Glomerular endothelial cell (primary cell): ENCODE measurements at regions not wholly inside any gene's neighbourhood (a gene's known extent, or its start where the extent isn't known, plus 50 kb on each side); places are given as distances from the start of the nearest gene placed in this dataset.
"Not testable (repeated sequence)": the region's sequence is repeated elsewhere in the genome, so short reads cannot be mapped to it uniquely, and the experiment has no call there.

Experiments used
- DNase-seq: peaks from one replicate; pipeline ENCODE4 v3.0.0-alpha.2; 2011; ENCODE audit warnings: low read depth, low spot score; ENCODE audit errors: extremely low read depth

DNA sequence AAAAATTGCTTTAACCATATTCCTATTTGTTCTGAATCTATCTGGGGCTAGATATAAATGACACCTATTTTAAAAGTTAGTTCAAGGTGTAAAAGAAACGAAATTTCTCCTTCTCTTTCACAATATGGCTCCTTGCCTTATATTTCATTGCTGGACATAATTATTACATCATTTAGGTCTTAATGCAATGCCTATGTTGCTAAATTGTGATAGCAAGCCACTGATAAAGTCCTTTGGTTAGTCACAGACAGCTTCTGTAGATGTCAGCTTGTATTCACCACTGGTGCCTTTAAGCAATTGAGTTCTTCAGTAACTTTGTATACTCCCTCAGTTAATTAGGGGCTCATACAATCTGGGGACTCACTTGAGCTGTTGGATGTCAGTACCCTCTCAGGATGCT is 1236.6 kb downstream of the GATA3 start:
- DNase-seq, result no peak

DNA sequence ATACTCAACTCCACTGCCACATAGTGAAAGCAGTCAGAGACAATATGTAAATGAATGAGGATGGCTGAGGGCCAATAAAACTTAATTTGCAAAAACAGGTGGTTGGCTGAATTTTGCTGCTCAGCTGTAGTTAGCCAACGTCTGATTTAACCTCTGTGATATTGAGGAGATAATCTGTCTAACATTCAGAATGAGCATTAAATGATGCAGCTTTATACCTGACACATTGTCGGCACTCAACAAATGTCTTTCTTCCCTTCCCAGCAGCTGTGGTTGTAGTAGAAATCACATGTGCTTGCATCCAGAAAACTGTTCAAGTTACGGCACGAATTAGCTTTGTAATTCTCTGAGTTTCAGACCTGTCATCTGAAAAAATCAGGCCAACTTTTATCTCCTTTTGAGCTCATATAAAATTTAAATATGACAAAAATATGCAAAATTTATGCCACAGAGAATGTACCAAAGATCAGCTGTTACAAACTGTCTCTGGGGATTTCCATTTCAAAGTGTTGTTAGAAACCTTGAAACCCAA is 1239.7 kb downstream of the GATA3 start:
- no peak for DNase-seq

DNA sequence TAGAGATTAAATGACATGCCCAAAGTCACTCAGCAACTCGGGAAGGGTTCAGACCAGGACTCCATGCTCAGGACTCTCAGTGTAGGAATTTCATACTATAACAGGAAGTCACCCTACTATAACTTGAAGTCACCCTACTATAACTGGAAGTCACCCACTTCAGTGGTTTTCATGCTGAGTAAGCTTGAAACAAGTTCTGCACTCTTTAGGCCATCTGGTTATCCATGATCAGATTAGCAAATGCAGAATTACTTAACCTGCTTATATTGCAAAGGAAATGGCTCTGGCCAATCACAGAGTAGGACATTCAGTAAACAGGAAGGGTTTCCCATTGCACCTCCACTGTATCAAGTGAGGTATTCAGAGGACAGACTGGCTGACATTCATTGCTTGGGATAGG is 1240.4 kb downstream of the GATA3 start:
- no peak for DNase-seq

DNA sequence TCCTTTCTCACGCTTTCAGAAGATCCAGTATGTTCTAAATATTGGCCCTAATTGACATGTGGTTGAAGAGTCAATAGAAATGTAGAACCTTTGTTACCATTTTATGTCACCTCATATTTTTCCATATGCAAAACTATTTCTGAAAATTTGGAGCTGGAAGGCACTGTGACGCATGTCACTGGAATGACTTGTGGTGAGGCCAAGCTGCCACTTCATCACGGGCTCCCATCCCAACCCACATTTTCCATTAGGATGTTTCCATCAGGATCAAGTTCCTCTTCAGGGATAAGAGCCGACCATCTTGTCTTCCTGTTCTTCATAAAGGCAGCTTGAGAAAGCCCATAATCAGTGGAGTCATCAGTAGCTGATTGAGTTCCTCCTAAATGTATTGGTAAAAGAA is 1241.7 kb downstream of the GATA3 start:
- DNase-seq, result no peak

- DNase-seq, result no peak
These were observed 1243.1 kb downstream of the GATA3 start for GRCh38 chr10:9297580-9297979.

DNA sequence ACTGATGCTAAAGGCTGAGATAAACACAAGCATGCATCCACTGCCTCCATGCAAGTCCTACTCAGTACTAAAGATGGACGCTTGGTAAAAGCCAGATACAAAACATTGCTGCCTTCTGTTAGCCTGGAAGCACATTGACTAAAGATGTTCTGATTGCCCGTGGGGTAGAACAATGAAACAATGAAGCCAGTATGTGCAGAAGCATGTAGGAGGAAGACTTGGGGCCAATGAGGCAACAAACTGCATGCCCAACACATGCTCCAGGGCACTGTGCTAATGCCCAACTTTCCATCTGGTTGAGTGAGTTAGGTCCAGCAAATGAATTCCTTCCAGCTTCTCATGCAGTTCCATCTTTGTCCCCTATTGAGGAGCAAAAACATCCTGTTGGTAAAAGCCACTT is 1245.5 kb downstream of the GATA3 start:
- DNase-seq, result no peak

DNA sequence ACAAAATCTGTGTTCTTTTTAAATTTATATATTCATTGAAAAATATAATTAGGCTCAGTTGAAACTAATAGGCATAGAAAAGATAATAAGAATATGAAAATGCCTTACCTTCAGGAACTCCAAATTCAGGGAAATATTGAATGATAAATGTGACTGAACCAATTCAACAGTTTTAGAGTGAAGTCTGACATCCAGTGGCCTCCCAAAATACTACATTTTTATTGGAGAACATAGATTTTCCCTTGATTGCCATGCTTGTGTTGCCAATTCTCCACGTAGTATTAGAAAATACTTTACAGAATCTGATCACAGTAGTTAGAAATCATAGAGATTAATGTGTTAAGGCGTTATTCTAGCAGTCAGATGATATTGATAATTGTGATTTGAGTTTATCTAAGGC is 1246.7 kb downstream of the GATA3 start:
- DNase-seq, result no peak

DNA sequence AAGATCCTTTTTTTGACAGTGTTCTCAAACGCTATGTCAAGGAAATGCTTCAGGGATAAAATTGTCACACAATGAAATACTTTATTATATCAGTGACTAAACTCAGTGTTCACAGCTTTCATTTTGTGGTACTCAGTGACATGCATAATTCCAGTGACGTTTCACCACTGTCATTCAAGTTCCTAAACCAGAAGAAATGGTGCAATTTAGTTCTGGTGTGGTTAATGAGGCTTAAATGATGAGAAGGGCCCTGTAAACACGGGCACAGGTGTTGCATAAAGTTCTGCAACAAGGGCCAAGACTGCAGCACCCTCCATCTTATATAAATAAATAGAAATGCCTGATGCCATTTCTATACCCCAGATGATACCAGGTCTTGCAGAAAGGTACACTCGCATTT is 1247.1 kb downstream of the GATA3 start:
- DNase-seq, result no peak

DNA sequence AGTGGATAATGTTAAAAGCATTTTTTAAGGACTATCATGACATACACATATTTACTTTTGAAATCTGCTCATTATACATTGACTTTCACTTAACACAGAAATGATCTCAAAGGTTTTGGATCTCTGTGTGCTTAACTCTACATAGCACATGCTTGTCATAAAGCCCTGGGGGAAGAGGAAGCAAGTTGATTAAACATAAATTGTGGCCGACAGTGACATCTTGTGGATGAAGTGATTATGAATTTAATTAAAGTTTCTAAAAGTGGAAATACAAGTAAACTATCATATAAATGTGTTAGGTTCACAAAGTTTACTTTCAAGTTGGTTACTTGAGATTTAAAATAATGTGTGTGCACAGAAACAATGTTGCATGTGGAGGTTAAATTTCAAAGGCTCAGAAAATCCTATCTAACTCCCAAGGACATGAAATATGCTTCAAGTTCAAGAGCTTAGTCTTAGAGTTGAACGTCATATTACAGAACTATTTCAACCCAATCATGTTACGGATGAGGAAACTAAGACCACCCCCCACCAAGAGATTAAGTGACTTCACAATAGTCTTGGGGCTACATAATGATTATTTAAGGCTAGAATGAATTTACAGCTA is 1247.8 kb downstream of the GATA3 start:
- DNase-seq, result peak; percentile 50

GRCh38 chr10:9305018-9305655 is 1250.6 kb downstream of the GATA3 start:
- no peak for DNase-seq

DNA sequence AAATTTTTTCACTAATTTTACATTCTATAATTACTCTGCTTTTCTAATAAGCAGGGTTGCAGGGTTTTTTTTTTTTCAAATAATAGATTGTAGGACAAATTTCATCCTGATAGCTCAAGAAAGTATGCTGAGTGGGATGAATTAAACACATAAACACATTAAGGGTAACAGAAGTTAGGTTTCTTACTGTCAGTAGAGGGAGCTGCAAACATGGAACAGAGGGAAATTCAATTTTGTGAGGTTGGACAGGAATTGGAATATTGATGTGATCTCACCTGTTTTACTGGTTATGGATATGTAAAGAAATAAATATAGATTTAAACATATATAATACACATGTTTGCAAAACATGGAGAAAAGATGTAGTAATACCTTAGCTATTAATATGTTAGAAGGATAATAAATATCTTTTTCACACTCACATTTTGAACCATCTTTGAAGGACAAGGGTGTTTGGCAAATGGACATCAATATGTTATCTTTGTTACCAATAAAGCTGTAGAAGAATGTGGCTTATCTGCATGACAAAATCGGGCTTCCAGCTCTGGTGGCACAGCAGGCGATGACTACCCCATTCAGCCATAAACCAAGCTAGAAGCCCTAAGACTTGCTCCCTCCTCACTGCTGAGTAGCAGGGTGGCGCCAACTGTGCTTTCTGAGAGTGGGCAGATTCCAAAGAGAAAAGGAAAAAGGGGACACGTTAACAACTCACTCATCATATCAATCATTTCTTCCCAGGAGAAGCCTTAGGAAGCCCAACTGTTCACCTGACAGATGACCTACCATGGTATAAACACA is 1257.4 kb downstream of the GATA3 start:
- DNase-seq, result no peak

GRCh38 chr10:9315292-9315691 is 1260.8 kb downstream of the GATA3 start:
- no peak for DNase-seq

DNA sequence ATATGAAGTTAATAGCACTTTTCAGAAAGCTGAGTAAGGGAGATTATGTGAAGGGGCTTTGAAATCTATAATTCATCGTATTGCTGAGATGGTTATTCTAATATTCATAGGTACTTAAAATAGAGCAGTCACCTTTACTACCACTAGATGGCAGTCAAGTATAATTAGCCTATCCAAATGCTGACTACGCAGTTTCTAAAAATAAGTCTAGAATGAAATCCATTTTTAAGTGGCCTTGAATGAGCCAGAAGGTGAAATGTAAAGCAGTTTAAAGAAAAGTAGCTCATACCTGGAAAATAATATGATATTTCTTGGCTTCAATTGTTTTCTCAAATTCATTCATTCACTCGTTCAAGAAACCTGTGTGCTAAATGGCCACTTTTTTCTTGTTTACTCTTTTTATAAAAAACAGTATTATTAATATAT is 1277.1 kb downstream of the GATA3 start:
- DNase-seq, result no peak

DNA sequence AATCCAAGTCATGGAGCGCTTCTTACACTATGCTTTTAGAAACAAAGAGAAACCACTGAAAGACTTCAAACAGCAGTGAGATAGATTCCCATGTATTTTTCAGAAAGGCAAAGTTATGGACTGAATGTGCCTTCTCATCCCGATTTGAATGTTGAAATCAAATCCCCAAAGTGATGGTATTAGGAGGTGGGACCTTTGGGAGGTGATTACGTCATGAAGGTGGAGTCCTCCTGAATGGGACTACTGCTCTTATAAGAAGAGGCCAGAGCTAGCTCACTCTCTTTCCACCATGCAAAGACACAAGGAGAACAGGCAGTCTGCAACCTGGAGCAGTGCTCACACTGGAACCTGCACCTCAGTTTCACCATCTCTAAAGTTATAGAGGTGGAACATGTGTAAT is 1279.8 kb downstream of the GATA3 start:
- DNase-seq, result no peak

DNA sequence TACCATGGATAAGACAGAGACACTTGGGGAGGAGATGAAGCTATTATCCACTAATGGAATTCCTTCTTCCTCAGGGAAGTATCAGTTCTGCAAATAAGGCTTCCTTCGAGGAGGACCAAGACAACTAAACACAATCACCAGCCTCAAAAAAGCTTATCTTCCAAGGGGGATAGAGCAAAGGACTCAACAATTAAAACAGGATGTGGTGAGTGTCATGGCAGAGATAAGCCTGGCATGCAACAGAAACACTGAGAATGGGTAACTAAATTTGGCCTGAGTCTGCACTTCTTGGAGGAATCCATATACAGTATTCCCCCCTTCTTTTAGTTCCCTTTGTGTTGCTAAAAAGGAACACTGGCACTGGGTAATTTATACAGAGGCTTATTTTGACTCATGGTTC is 1285.2 kb downstream of the GATA3 start:
- no peak for DNase-seq

DNA sequence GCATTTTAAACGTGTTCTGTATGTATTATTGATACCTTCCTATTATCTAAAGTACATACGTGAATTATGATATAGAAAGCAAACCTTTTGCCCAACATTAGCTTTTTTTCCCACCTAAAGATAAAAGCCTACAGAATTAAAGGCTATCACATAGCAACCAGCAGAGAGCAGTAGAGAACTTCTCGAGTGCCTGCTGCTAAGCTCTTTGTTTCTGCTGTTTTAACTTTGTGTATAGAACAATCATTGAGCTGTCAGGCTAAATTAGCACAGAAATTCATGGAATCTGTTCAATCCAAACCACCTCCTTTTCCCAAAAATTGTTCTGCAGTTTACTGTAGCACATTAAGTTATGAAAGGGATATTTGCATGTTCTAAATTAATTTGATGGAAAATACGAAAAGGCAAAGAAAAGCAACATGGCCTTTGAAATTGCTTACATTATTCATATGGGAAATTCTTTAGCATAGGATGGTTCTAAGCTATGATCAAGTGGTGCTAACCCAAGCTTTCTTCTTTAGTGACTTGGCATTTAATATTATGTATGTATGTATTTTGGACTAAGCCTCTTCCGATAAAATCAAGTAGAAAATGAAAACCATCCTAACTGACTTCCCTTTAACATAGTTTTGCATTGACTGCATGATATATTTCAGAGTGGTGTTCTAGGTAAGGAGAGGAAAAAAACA is 1288.5 kb downstream of the GATA3 start:
- DNase-seq, result no peak

GRCh38 chr10:9347933-9348332 is 1293.4 kb downstream of the GATA3 start:
- not testable (repeated sequence) for DNase-seq

- DNase-seq, result no peak
These were observed 1303.0 kb downstream of the GATA3 start for GRCh38 chr10:9357471-9357870.

- DNase-seq, result no peak
These were observed 1308.2 kb downstream of the GATA3 start for GRCh38 chr10:9362721-9363120.

GRCh38 chr10:9379183-9379582 is 1324.7 kb downstream of the GATA3 start:
- no peak for DNase-seq
